Stomach (tissue), 4 donors: ENCODE measurements at regions not wholly inside any gene's neighbourhood (a gene's known extent, or its start where the extent isn't known, plus 50 kb on each side); places are given as distances from the start of the nearest gene placed in this dataset.

ENCODE experiments used
- CTCF ChIP-seq, 7 experiments: fragments of 450-650 bp in 4 of 7; fragments of 200-600 bp in 3 of 7; sonication (generic) in 3 of 7; IDR thresholded peaks; one replicate each; pipeline ENCODE4 v1.5.1; 2016 to 2019; ENCODE audit warnings: antibody characterized with exemption in 7 of 7, control low read depth in 2 of 7, mild to moderate bottlenecking in 1 of 7
- POLR2A ChIP-seq, 4 donors: fragments of 450-650 bp; IDR thresholded peaks; one replicate each; pipeline ENCODE4 v1.6.1; 2016; ENCODE audit warnings: antibody characterized with exemption in 4 of 4, control low read depth in 2 of 4, mild to moderate bottlenecking in 1 of 4, moderate library complexity in 1 of 4
- POLR2AphosphoS5 ChIP-seq, 3 donors: sonication (generic); formaldehyde crosslinking; IDR thresholded peaks; one replicate each; pipeline ENCODE4 v1.6.1; 2016; ENCODE audit warnings: antibody characterized with exemption in 3 of 3

DNA sequence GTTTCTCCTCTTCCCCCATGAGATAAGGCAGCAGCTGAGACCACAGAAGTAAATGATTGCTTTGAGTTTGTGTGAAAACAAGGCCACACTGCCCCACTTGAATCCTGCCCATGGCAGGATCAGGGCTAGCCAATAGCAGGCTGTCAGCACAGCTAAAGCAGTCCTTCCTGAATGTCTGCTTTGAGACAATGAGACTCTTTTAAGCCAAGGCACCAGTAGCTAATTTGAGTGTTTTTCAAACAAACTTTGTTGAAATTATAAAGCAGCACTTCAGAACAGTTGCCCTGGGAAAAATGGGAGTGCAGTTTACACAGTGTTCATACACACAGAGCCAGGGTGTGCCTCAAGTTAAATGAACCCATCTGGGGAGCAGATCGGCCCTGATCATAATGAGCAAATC lies 103.5 kb upstream of the OR5AK2 start:
- TF ChIP-seq POLR2A (IDR thresholded peaks at IDR 0.05) (no peak), CTCF (IDR thresholded peaks at IDR 0.05) (no peak), POLR2AphosphoS5 (IDR thresholded peaks at IDR 0.05) (peak in 2 of 3 donors; percentile 33 to 41)
